ENCODE measurements at regions not wholly inside any gene's neighbourhood (a gene's known extent, or its start where the extent isn't known, plus 50 kb on each side); places are given as distances from the start of the nearest gene placed in this dataset.

GRCh38 chr1:116853680-116854402 is 55.9 kb upstream of the PTGFRN start:
- 3% methylated on average over 3 of the region's 4 CpGs for WGBS

GRCh38 chr1:116854403-116854690 is 55.4 kb upstream of the PTGFRN start:
- H2AK5ac ChIP-seq (ENCODE audit: low read length, severe bottlenecking) = peak overlapping the region; percentile 66
- H2BK120ac ChIP-seq (ENCODE audit: low read depth, low read length) = no peak overlapping the region
- DNase-seq = no peak
- no peak overlapping the region for H3K23ac ChIP-seq (ENCODE audit: low read length in 2 of 2)
- H3K79me1 ChIP-seq (replicated peaks; ENCODE audit: low read length, poor library complexity, severe bottlenecking) = no peaks in the 10 kb centered on the region
- H4K8ac ChIP-seq (ENCODE audit: low read length) = no peak overlapping the region
- WGBS = 89% methylated on average over 1 of the region's 2 CpGs
- H3K4me3 ChIP-seq (ENCODE audit: insufficient read depth in 1 of 2, low read depth in 1 of 2, low read length in 2 of 2) = no peak overlapping the region
- no peak overlapping the region for H3K4me2 ChIP-seq (ENCODE audit: low read length, poor library complexity, severe bottlenecking)
- no peak overlapping the region for H2BK12ac ChIP-seq (ENCODE audit: low read length in 2 of 2)
- peak overlapping the region; percentile 31 for H3K9ac ChIP-seq (ENCODE audit: low read length)
- no peaks in the 10 kb centered on the region for H3K9me3 ChIP-seq (ENCODE audit: control insufficient read depth, low read length)
- no peak overlapping the region for H3K14ac ChIP-seq (ENCODE audit: low read length in 2 of 2)
- H2BK15ac ChIP-seq (ENCODE audit: low read depth, poor library complexity, severe bottlenecking) = no peak overlapping the region
- H4K91ac ChIP-seq (ENCODE audit: low read length) = no peak overlapping the region
- peak overlapping the region; percentile 93 for H3K27ac ChIP-seq (ENCODE audit: low read length, poor library complexity, severe bottlenecking)
- H3K36me3 ChIP-seq (ENCODE audit: control insufficient read depth in 1 of 2, insufficient read depth in 2 of 2, low read depth in 1 of 2, low read length in 2 of 2) = no peaks in the 10 kb centered on the region
- peaks cover 0 to 5% of the 10 kb centered on the region in 2 experiments for H3K27me3 ChIP-seq (ENCODE audit: control insufficient read depth in 1 of 2, insufficient read depth in 1 of 2, low read length in 2 of 2)
- peaks cover 18% of the 10 kb centered on the region for H3K4me1 ChIP-seq (ENCODE audit: control insufficient read depth, insufficient read depth, low read depth, low read length)
- no peak overlapping the region for H2AFZ ChIP-seq (ENCODE audit: low read depth, low read length)
- H3K18ac ChIP-seq (ENCODE audit: low read depth in 1 of 2, low read length in 2 of 2) = peak overlapping the region in 1 of 2 experiments; percentile 67
- H2BK5ac ChIP-seq (ENCODE audit: low read depth, low read length, poor library complexity, severe bottlenecking) = no peak overlapping the region
- no peak overlapping the region for H3K4ac ChIP-seq (ENCODE audit: low read depth in 1 of 2, low read length in 2 of 2)

More at GRCh38 chr1:116853680-116854402, 55.9 kb upstream of the PTGFRN start:
- Histone ChIP-seq H2BK12ac (ENCODE audit: low read length in 2 of 2) (no peak overlapping the region), H2BK15ac (ENCODE audit: low read depth, poor library complexity, severe bottlenecking) (no peak overlapping the region), H3K27me3 (ENCODE audit: control insufficient read depth in 1 of 2, insufficient read depth in 1 of 2, low read length in 2 of 2) (peaks cover 0 to 5% of the 10 kb centered on the region in 2 experiments), H2AK5ac (ENCODE audit: low read length, severe bottlenecking) (no peak overlapping the region), H4K8ac (ENCODE audit: low read length) (no peak overlapping the region), H3K4me1 (ENCODE audit: control insufficient read depth, insufficient read depth, low read depth, low read length) (peaks cover 18% of the 10 kb centered on the region), H3K4me3 (ENCODE audit: insufficient read depth in 1 of 2, low read depth in 1 of 2, low read length in 2 of 2) (no peak overlapping the region), H2AFZ (ENCODE audit: low read depth, low read length) (no peak overlapping the region), H3K9me3 (ENCODE audit: control insufficient read depth, low read length) (no peaks in the 10 kb centered on the region), H3K36me3 (ENCODE audit: control insufficient read depth in 1 of 2, insufficient read depth in 2 of 2, low read depth in 1 of 2, low read length in 2 of 2) (no peaks in the 10 kb centered on the region), H3K9ac (ENCODE audit: low read length) (no peak overlapping the region), H3K18ac (ENCODE audit: low read depth in 1 of 2, low read length in 2 of 2) (peak overlapping the region in 1 of 2 experiments; percentile 58), H3K79me1 (replicated peaks; ENCODE audit: low read length, poor library complexity, severe bottlenecking) (no peaks in the 10 kb centered on the region), H3K27ac (ENCODE audit: low read length, poor library complexity, severe bottlenecking) (peak overlapping the region; percentile 93), H2BK120ac (ENCODE audit: low read depth, low read length) (no peak overlapping the region), H3K23ac (ENCODE audit: low read length in 2 of 2) (no peak overlapping the region), H4K91ac (ENCODE audit: low read length) (no peak overlapping the region), H2BK5ac (ENCODE audit: low read depth, low read length, poor library complexity, severe bottlenecking) (peak overlapping the region; percentile 88), H3K14ac (ENCODE audit: low read length in 2 of 2) (no peak overlapping the region), H3K4ac (ENCODE audit: low read depth in 1 of 2, low read length in 2 of 2) (no peak overlapping the region), H3K4me2 (ENCODE audit: low read length, poor library complexity, severe bottlenecking) (peak overlapping the region; percentile 29)
- peak; percentile 91 for DNase-seq

DNA sequence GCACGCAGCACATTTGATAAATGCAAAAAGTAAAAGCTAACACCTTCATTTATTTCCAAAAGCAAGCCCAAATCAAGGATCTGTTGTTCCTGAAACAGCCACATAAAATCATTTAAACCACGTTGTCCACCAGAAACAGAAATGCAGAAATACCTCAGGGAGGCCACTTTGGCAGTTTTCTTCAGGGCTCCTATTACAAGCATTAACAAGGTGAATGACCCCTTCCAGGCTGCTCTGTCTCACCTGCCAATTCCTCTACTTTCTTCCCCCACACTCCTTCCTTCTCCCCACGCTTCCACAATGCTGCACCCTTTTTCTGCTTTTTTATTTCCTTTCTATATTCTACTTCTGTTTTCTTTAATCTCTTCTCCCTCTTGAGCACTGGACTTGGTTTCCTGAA is 55.0 kb upstream of the PTGFRN start:
- no peak for DNase-seq
- Histone ChIP-seq H3K4me2 (ENCODE audit: low read length, poor library complexity, severe bottlenecking) (no peak overlapping the region), H2BK15ac (ENCODE audit: low read depth, poor library complexity, severe bottlenecking) (no peak overlapping the region), H3K36me3 (ENCODE audit: control insufficient read depth in 1 of 2, insufficient read depth in 2 of 2, low read depth in 1 of 2, low read length in 2 of 2) (no peaks in the 10 kb centered on the region), H2BK120ac (ENCODE audit: low read depth, low read length) (no peak overlapping the region), H3K9ac (ENCODE audit: low read length) (peak overlapping the region; percentile 31), H3K14ac (ENCODE audit: low read length in 2 of 2) (no peak overlapping the region), H4K91ac (ENCODE audit: low read length) (no peak overlapping the region), H2AFZ (ENCODE audit: low read depth, low read length) (no peak overlapping the region), H2BK5ac (ENCODE audit: low read depth, low read length, poor library complexity, severe bottlenecking) (no peak overlapping the region), H3K79me1 (replicated peaks; ENCODE audit: low read length, poor library complexity, severe bottlenecking) (no peaks in the 10 kb centered on the region), H3K9me3 (ENCODE audit: control insufficient read depth, low read length) (no peaks in the 10 kb centered on the region), H2AK5ac (ENCODE audit: low read length, severe bottlenecking) (peak overlapping the region; percentile 66), H3K4me1 (ENCODE audit: control insufficient read depth, insufficient read depth, low read depth, low read length) (peaks cover 18% of the 10 kb centered on the region), H3K23ac (ENCODE audit: low read length in 2 of 2) (no peak overlapping the region), H3K27me3 (ENCODE audit: control insufficient read depth in 1 of 2, insufficient read depth in 1 of 2, low read length in 2 of 2) (peaks cover 0 to 5% of the 10 kb centered on the region in 2 experiments), H3K27ac (ENCODE audit: low read length, poor library complexity, severe bottlenecking) (peak overlapping the region; percentile 93), H3K4me3 (ENCODE audit: insufficient read depth in 1 of 2, low read depth in 1 of 2, low read length in 2 of 2) (peak overlapping the region in 1 of 2 experiments; percentile 31), H3K4ac (ENCODE audit: low read depth in 1 of 2, low read length in 2 of 2) (no peak overlapping the region), H3K18ac (ENCODE audit: low read depth in 1 of 2, low read length in 2 of 2) (peak overlapping the region; percentile 28 to 67), H2BK12ac (ENCODE audit: low read length in 2 of 2) (no peak overlapping the region), H4K8ac (ENCODE audit: low read length) (no peak overlapping the region)
- WGBS = 52% methylated on average over 3 of the region's 3 CpGs

GRCh38 chr1:116855191-116855619 is 54.5 kb upstream of the PTGFRN start:
- H2BK12ac ChIP-seq (ENCODE audit: low read length in 2 of 2) = peak overlapping the region; percentile 82 to 92
- peaks cover 0 to 5% of the 10 kb centered on the region in 2 experiments for H3K27me3 ChIP-seq (ENCODE audit: control insufficient read depth in 1 of 2, insufficient read depth in 1 of 2, low read length in 2 of 2)
- H3K4me3 ChIP-seq (ENCODE audit: insufficient read depth in 1 of 2, low read depth in 1 of 2, low read length in 2 of 2) = peak overlapping the region in 1 of 2 experiments; percentile 31
- no peak overlapping the region for H2BK5ac ChIP-seq (ENCODE audit: low read depth, low read length, poor library complexity, severe bottlenecking)
- H2BK120ac ChIP-seq (ENCODE audit: low read depth, low read length) = peak overlapping the region; percentile 71
- H3K4ac ChIP-seq (ENCODE audit: low read depth in 1 of 2, low read length in 2 of 2) = peak overlapping the region in 1 of 2 experiments; percentile 9
- H2BK15ac ChIP-seq (ENCODE audit: low read depth, poor library complexity, severe bottlenecking) = peak overlapping the region; percentile 34
- H3K9me3 ChIP-seq (ENCODE audit: control insufficient read depth, low read length) = no peaks in the 10 kb centered on the region
- no peak overlapping the region for H2AFZ ChIP-seq (ENCODE audit: low read depth, low read length)
- H3K79me1 ChIP-seq (replicated peaks; ENCODE audit: low read length, poor library complexity, severe bottlenecking) = no peaks in the 10 kb centered on the region
- peaks cover 18% of the 10 kb centered on the region for H3K4me1 ChIP-seq (ENCODE audit: control insufficient read depth, insufficient read depth, low read depth, low read length)
- H4K8ac ChIP-seq (ENCODE audit: low read length) = peak overlapping the region; percentile 66
- peak overlapping the region; percentile 93 for H3K27ac ChIP-seq (ENCODE audit: low read length, poor library complexity, severe bottlenecking)
- WGBS = 47% methylated on average over 4 of the region's 5 CpGs
- peak overlapping the region; percentile 57 for H4K91ac ChIP-seq (ENCODE audit: low read length)
- H3K23ac ChIP-seq (ENCODE audit: low read length in 2 of 2) = no peak overlapping the region
- H3K4me2 ChIP-seq (ENCODE audit: low read length, poor library complexity, severe bottlenecking) = no peak overlapping the region
- peak; percentile 47 for DNase-seq
- H3K9ac ChIP-seq (ENCODE audit: low read length) = peak overlapping the region; percentile 31
- no peaks in the 10 kb centered on the region for H3K36me3 ChIP-seq (ENCODE audit: control insufficient read depth in 1 of 2, insufficient read depth in 2 of 2, low read depth in 1 of 2, low read length in 2 of 2)
- H3K14ac ChIP-seq (ENCODE audit: low read length in 2 of 2) = no peak overlapping the region
- H3K18ac ChIP-seq (ENCODE audit: low read depth in 1 of 2, low read length in 2 of 2) = peak overlapping the region; percentile 26 to 71
- H2AK5ac ChIP-seq (ENCODE audit: low read length, severe bottlenecking) = peak overlapping the region; percentile 84

Measured in mesenchymal stem cell (in vitro differentiated cells and primary cell).